ENCODE measurements at regions not wholly inside any gene's neighbourhood (a gene's known extent, or its start where the extent isn't known, plus 50 kb on each side); places are given as distances from the start of the nearest gene placed in this dataset.

DNA sequence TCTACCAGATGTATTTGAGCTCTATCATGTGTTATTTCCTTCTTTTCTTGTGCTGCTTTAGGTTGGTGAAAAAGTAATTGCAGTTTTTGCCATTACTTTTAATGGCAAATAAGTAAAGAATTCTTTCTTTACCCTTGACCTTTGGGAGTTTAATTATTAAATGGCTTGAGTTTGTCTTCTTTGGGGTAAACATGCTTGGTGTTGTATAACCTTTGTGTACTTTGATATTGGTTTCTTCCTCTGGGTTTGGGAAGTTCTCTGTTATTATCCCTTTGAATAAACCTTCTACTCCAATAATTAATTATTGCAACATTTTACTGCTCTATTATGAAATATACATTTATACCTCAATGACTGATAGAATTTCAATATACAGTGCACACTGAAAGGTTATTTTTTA lies 709.4 kb downstream of the PCDH17 start:
- Histone ChIP-seq H3K79me2 (ENCODE audit: insufficient read depth, low read length) (no peaks in the 10 kb centered on the region), H3T11ph (ENCODE audit: low read length) (no peak overlapping the region), H2BK5ac (ENCODE audit: insufficient read length, low read length) (no peak overlapping the region), H3K9me3 (ENCODE audit: control insufficient read depth, low read depth, low read length) (no peaks in the 10 kb centered on the region), H2BK15ac (ENCODE audit: low read depth, low read length) (no peak overlapping the region), H3K56ac (ENCODE audit: insufficient read length, low read depth, low read length) (no peak overlapping the region), H4K5ac (ENCODE audit: insufficient read length, low read depth, low read length) (no peak overlapping the region), H3K4me2 (ENCODE audit: insufficient read depth, insufficient read length, low read length) (no peak overlapping the region), H3K27ac (ENCODE audit: insufficient read length, low read depth, low read length) (no peak overlapping the region), H3K18ac (ENCODE audit: insufficient read length, low read depth, low read length) (no peak overlapping the region), H4K8ac (replicated peaks; ENCODE audit: insufficient read length, low read depth, low read length) (no peak overlapping the region), H3K23ac (ENCODE audit: insufficient read length, low read depth, low read length) (no peak overlapping the region), H3K9ac (ENCODE audit: extremely low read depth, insufficient read length, low read length) (no peak overlapping the region), H3K23me2 (ENCODE audit: insufficient read length, low read depth, low read length, poor library complexity, severe bottlenecking) (no peaks in the 10 kb centered on the region), H2AFZ (ENCODE audit: low read length) (no peak overlapping the region), H3K14ac (ENCODE audit: insufficient read depth, low read length) (no peak overlapping the region), H2BK12ac (ENCODE audit: insufficient read length, low read depth, low read length) (no peak overlapping the region), H2BK120ac (ENCODE audit: low read depth, low read length, poor library complexity, severe bottlenecking) (no peak overlapping the region), H2BK20ac (ENCODE audit: low read depth, low read length, poor library complexity, severe bottlenecking) (no peak overlapping the region), H3K79me1 (ENCODE audit: insufficient read depth, low read depth, low read length, poor library complexity, severe bottlenecking) (no peaks in the 10 kb centered on the region), H3K27me3 (ENCODE audit: insufficient read depth, low read length) (no peaks in the 10 kb centered on the region), H4K91ac (ENCODE audit: insufficient read length, low read depth, low read length) (no peak overlapping the region), H2AK5ac (ENCODE audit: insufficient read length, low read length) (no peak overlapping the region), H3K4me1 (ENCODE audit: insufficient read depth, low read length) (no peaks in the 10 kb centered on the region; the same call in 1 of the 2 replicates), H3K4ac (ENCODE audit: low read depth, low read length) (no peak overlapping the region), H4K20me1 (ENCODE audit: control insufficient read depth, insufficient read depth, insufficient read length) (no peaks in the 10 kb centered on the region)
- no peak overlapping the region for H3K27ac Mint-ChIP-seq
- H3K27me3 Mint-ChIP-seq (ENCODE audit: low read depth) = no peaks in the 10 kb centered on the region
- no peaks in the 10 kb centered on the region; a peak in 1 of 5 replicates for H3K9me3 Mint-ChIP-seq
- H3K4me1 Mint-ChIP-seq = peaks cover 3 to 5% of the 10 kb centered on the region in 2 experiments; a peak in 1 of 4 replicates
- H3K4me3 Mint-ChIP-seq = no peak overlapping the region
- TF ChIP-seq, protein P1, sequence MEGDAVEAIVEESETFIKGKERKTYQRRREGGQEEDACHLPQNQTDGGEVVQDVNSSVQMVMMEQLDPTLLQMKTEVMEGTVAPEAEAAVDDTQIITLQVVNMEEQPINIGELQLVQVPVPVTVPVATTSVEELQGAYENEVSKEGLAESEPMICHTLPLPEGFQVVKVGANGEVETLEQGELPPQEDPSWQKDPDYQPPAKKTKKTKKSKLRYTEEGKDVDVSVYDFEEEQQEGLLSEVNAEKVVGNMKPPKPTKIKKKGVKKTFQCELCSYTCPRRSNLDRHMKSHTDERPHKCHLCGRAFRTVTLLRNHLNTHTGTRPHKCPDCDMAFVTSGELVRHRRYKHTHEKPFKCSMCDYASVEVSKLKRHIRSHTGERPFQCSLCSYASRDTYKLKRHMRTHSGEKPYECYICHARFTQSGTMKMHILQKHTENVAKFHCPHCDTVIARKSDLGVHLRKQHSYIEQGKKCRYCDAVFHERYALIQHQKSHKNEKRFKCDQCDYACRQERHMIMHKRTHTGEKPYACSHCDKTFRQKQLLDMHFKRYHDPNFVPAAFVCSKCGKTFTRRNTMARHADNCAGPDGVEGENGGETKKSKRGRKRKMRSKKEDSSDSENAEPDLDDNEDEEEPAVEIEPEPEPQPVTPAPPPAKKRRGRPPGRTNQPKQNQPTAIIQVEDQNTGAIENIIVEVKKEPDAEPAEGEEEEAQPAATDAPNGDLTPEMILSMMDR (conservative IDR thresholded peaks at IDR 0.05) = no peak
- DNase-seq = no peak
- no peaks in the 10 kb centered on the region for H3K36me3 Mint-ChIP-seq (ENCODE audit: insufficient read depth in 1 of 3, low read depth in 3 of 3)
